ENCODE measurements at regions not wholly inside any gene's neighbourhood (a gene's known extent, or its start where the extent isn't known, plus 50 kb on each side); places are given as distances from the start of the nearest gene placed in this dataset.
"Not testable (repeated sequence)": the region's sequence is repeated elsewhere in the genome, so short reads cannot be mapped to it uniquely, and the experiment has no call there.

DNA sequence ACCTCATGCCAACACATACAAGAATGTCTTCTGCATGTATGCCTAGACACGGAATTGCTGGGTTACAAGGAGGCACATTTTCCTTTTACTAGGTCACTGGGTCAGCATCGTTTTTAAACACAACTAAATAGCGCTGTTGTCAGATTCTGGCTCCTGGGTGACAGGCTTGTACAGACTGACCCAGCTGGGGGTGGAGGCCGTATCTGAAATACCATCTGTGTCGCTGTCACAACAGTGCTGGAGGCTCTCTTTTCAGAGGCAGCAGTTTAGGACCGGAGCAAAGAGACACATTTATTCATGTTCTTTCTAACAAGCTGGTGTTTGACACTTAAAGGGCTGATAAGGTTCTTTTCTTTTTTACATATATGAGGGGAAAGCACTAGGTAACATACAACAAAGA, 403.0 kb upstream of the ASIC2 start:
- Histone ChIP-seq H3K9me3 (ENCODE audit: insufficient read depth, low read length) (no peaks in the 10 kb centered on the region), H3K27me3 (ENCODE audit: insufficient read depth, insufficient read length) (no peaks in the 10 kb centered on the region), H3K9ac (ENCODE audit: insufficient read length, low read depth) (no peak overlapping the region), H3K4me3 (ENCODE audit: insufficient read length, low read depth) (no peak overlapping the region), H3K36me3 (ENCODE audit: insufficient read depth, insufficient read length, low read length) (no peaks in the 10 kb centered on the region), H3K4me1 (ENCODE audit: insufficient read depth, insufficient read length) (no peaks in the 10 kb centered on the region)
- TF ChIP-seq SUZ12 (IDR thresholded peaks at IDR 0.05; ENCODE audit: extremely low read depth, insufficient read depth, insufficient read length), result no peak
- TF ChIP-seq ZNF274 (IDR thresholded peaks at IDR 0.05; ENCODE audit: low read depth, low read length), result no peak
- TF ChIP-seq YY1 (IDR thresholded peaks at IDR 0.05; ENCODE audit: insufficient read depth, insufficient read length), result no peak
- DNase-seq (ENCODE audit: low read depth, low spot score), result no peak

DNA sequence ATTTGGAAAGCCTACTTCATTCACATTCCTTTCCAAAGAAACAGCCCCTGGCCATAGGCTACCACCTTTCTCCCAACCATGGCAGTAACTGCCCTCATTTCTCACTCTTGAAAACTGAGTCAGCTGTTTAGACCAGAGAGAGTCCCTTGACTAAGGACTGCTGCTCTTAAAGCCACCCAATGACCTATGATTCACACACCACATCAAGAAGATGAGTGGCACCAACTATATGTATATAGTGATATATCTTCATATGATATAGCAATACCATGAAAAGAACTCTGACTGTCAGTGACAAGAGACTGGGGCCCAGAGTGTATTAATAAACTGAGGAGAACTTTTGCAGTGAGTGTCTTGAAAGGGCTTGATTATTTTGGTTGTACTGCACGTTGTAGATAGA, 404.5 kb upstream of the ASIC2 start:
- Histone ChIP-seq H3K4me1 (ENCODE audit: insufficient read depth, insufficient read length) (no peaks in the 10 kb centered on the region), H3K9me3 (ENCODE audit: insufficient read depth, low read length) (no peaks in the 10 kb centered on the region), H3K4me3 (ENCODE audit: insufficient read length, low read depth) (no peak overlapping the region), H3K27me3 (ENCODE audit: insufficient read depth, insufficient read length) (no peaks in the 10 kb centered on the region), H3K36me3 (ENCODE audit: insufficient read depth, insufficient read length, low read length) (no peaks in the 10 kb centered on the region), H3K9ac (ENCODE audit: insufficient read length, low read depth) (no peak overlapping the region)
- TF ChIP-seq SUZ12 (IDR thresholded peaks at IDR 0.05; ENCODE audit: extremely low read depth, insufficient read depth, insufficient read length), result no peak
- no peak for TF ChIP-seq YY1 (IDR thresholded peaks at IDR 0.05; ENCODE audit: insufficient read depth, insufficient read length)
- TF ChIP-seq ZNF274 (IDR thresholded peaks at IDR 0.05; ENCODE audit: low read depth, low read length), result no peak
- DNase-seq (ENCODE audit: low read depth, low spot score), result no peak

DNA sequence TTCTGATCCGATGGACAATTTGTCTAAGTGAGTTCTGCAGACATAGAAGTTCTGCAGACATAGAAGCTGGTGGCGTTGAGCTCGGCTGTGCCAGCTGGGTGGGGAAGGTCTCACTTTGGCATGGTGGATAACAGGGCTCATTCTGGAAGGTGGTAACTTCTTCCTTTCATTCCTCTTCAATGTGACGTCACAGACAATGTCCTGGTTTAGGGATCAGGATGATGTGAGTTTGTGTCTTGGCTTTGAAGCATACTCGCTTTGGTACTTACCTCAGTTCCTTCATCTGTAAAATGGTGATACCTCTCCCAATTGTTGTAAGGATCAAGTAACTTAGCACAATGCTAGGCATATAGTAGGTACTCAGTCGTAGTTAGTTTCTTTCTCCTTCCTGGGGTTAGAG, 408.8 kb upstream of the ASIC2 start:
- no peaks in the 10 kb centered on the region for H3K4me1 ChIP-seq (ENCODE audit: insufficient read depth, insufficient read length)
- H3K9ac ChIP-seq (ENCODE audit: insufficient read length, low read depth), result no peak overlapping the region
- H3K27me3 ChIP-seq (ENCODE audit: insufficient read depth, insufficient read length), result no peaks in the 10 kb centered on the region
- H3K4me3 ChIP-seq (ENCODE audit: insufficient read length, low read depth), result no peak overlapping the region
- TF ChIP-seq ZNF274 (IDR thresholded peaks at IDR 0.05; ENCODE audit: low read depth, low read length), result no peak
- TF ChIP-seq YY1 (IDR thresholded peaks at IDR 0.05; ENCODE audit: insufficient read depth, insufficient read length), result no peak
- no peak for TF ChIP-seq SUZ12 (IDR thresholded peaks at IDR 0.05; ENCODE audit: extremely low read depth, insufficient read depth, insufficient read length)
- no peaks in the 10 kb centered on the region for H3K9me3 ChIP-seq (ENCODE audit: insufficient read depth, low read length)
- H3K36me3 ChIP-seq (ENCODE audit: insufficient read depth, insufficient read length, low read length), result no peaks in the 10 kb centered on the region
- DNase-seq (ENCODE audit: low read depth, low spot score), result no peak

DNA sequence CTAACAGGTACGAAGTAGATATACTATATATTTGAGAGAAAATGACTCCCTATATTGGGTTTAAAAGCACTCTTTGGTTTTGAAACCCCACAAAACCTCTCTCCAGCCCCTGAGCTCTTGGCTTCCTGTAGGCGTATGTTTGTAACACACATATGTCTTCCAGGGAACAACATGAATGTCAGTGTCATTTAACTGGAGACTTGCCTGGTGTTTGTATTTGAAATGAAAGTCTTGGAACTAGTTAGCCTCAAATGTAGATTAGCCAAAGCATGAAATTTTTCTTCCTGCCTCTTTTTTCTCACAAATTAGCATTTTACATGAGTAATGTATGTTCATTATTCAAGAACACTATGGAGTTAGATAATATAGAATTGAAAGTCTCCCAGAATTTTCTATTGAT, 411.8 kb upstream of the ASIC2 start:
- no peak for DNase-seq (ENCODE audit: low read depth, low spot score)

DNA sequence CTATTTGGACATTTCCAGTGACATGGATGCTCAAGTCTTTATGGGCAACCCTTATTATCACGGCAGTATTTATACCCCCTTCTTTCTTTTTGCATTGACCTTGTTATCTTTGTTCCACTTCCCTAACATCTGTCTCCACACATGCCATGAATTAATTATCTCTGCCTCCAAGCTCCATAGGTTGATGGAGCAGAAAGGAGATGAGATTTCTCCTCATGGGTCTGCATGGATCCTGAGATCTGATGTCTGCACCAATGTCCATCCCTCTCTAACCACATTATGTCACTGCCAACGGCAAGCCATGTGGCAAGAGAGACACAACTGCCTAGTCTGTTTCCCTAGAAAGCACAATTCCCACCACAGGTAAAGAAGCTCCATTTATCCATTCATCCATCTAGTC, 416.8 kb upstream of the ASIC2 start:
- Histone ChIP-seq H3K9ac (ENCODE audit: insufficient read length, low read depth) (no peak overlapping the region), H3K9me3 (ENCODE audit: insufficient read depth, low read length) (no peaks in the 10 kb centered on the region), H3K4me3 (ENCODE audit: insufficient read length, low read depth) (no peak overlapping the region), H3K36me3 (ENCODE audit: insufficient read depth, insufficient read length, low read length) (no peaks in the 10 kb centered on the region), H3K4me1 (ENCODE audit: insufficient read depth, insufficient read length) (no peaks in the 10 kb centered on the region), H3K27me3 (ENCODE audit: insufficient read depth, insufficient read length) (peaks cover 4% of the 10 kb centered on the region)
- DNase-seq (ENCODE audit: low read depth, low spot score), result no peak
- TF ChIP-seq ZNF274 (IDR thresholded peaks at IDR 0.05; ENCODE audit: low read depth, low read length) (no peak), YY1 (IDR thresholded peaks at IDR 0.05; ENCODE audit: insufficient read depth, insufficient read length) (no peak)

More for the DNA sequence above, 411.8 kb upstream of the ASIC2 start:
- Histone ChIP-seq H3K36me3 (ENCODE audit: insufficient read depth, insufficient read length, low read length) (no peaks in the 10 kb centered on the region), H3K27me3 (ENCODE audit: insufficient read depth, insufficient read length) (peaks cover 4% of the 10 kb centered on the region), H3K4me1 (ENCODE audit: insufficient read depth, insufficient read length) (no peaks in the 10 kb centered on the region), H3K4me3 (ENCODE audit: insufficient read length, low read depth) (no peak overlapping the region), H3K9me3 (ENCODE audit: insufficient read depth, low read length) (no peaks in the 10 kb centered on the region), H3K9ac (ENCODE audit: insufficient read length, low read depth) (no peak overlapping the region)
- TF ChIP-seq SUZ12 (IDR thresholded peaks at IDR 0.05; ENCODE audit: extremely low read depth, insufficient read depth, insufficient read length) (no peak), ZNF274 (IDR thresholded peaks at IDR 0.05; ENCODE audit: low read depth, low read length) (no peak), YY1 (IDR thresholded peaks at IDR 0.05; ENCODE audit: insufficient read depth, insufficient read length) (no peak)

DNA sequence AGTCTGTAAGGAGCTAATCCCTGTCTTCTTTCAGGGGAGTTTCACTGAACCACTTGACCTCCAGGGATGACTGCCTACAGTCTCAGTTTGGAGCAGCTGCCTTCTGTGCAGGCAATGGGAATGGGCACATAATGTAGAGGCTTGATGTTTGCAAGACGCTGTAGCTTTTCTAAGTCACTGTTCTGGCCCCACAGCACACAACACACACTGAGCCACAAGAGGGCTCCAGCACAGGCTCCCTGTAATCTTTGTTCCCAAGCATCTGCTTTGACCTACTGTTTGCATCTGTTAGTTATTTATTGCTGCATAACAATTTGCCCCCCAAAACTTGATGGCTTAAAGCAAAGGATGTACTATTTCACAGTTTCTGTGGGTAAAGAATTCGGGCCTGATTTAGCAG, 419.0 kb upstream of the ASIC2 start:
- TF ChIP-seq ZNF274 (IDR thresholded peaks at IDR 0.05; ENCODE audit: low read depth, low read length) (no peak), SUZ12 (IDR thresholded peaks at IDR 0.05; ENCODE audit: extremely low read depth, insufficient read depth, insufficient read length) (no peak), YY1 (IDR thresholded peaks at IDR 0.05; ENCODE audit: insufficient read depth, insufficient read length) (no peak)
- DNase-seq (ENCODE audit: low read depth, low spot score), result no peak
- Histone ChIP-seq H3K36me3 (ENCODE audit: insufficient read depth, insufficient read length, low read length) (no peaks in the 10 kb centered on the region), H3K4me1 (ENCODE audit: insufficient read depth, insufficient read length) (no peaks in the 10 kb centered on the region), H3K9ac (ENCODE audit: insufficient read length, low read depth) (no peak overlapping the region), H3K9me3 (ENCODE audit: insufficient read depth, low read length) (no peaks in the 10 kb centered on the region), H3K4me3 (ENCODE audit: insufficient read length, low read depth) (no peak overlapping the region), H3K27me3 (ENCODE audit: insufficient read depth, insufficient read length) (peaks cover 4% of the 10 kb centered on the region)

DNA sequence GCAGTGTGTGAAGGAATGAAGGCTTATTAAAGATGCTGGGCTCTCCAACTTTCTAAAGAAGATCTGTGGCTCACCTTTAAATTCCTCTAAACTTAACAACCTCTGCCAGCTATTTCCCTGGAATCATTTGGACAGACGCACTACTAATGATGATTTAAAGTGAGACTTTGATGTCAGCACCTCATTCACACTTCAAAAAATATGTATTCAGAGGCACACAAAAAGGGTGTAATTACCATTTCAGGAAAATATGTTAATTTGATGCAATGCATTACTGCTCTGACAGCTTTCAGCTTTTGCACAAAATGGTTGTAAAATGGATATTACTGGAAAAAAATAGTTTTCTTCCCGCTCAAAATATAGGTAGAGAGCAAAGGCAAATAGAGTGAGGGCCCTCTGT, 423.9 kb upstream of the ASIC2 start:
- DNase-seq (ENCODE audit: low read depth, low spot score), result no peak
- TF ChIP-seq SUZ12 (IDR thresholded peaks at IDR 0.05; ENCODE audit: extremely low read depth, insufficient read depth, insufficient read length), result no peak
- TF ChIP-seq ZNF274 (IDR thresholded peaks at IDR 0.05; ENCODE audit: low read depth, low read length), result no peak
- TF ChIP-seq YY1 (IDR thresholded peaks at IDR 0.05; ENCODE audit: insufficient read depth, insufficient read length), result no peak
- Histone ChIP-seq H3K4me1 (ENCODE audit: insufficient read depth, insufficient read length) (no peaks in the 10 kb centered on the region), H3K27me3 (ENCODE audit: insufficient read depth, insufficient read length) (no peaks in the 10 kb centered on the region), H3K36me3 (ENCODE audit: insufficient read depth, insufficient read length, low read length) (no peaks in the 10 kb centered on the region), H3K9ac (ENCODE audit: insufficient read length, low read depth) (no peak overlapping the region), H3K4me3 (ENCODE audit: insufficient read length, low read depth) (no peak overlapping the region), H3K9me3 (ENCODE audit: insufficient read depth, low read length) (no peaks in the 10 kb centered on the region)

DNA sequence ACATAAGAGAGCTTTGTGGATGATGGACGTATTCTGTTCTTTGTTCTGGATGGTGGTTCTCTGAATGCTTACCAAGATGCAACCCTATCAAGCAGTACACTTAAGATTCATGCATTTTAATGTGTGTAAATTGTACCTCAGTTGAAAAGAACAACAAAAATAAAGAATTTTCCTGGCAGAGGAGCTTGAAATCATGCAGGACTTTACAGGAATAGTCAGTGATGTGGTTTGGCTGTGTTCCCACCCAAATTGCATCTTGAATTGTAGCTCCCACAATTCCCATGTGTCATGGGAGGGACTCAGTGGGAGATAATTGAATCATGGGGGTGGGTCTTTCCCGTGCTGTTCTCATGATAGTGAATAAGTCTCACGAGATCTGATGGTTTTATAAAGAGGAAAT, 430.6 kb upstream of the ASIC2 start:
- not testable (repeated sequence) for DNase-seq (ENCODE audit: low read depth, low spot score); H3K36me3 ChIP-seq (ENCODE audit: insufficient read depth, insufficient read length, low read length); H3K4me3 ChIP-seq (ENCODE audit: insufficient read length, low read depth); H3K9me3 ChIP-seq (ENCODE audit: insufficient read depth, low read length); H3K9ac ChIP-seq (ENCODE audit: insufficient read length, low read depth); H3K27me3 ChIP-seq (ENCODE audit: insufficient read depth, insufficient read length); H3K4me1 ChIP-seq (ENCODE audit: insufficient read depth, insufficient read length)
